ENCODE measurements at regions not wholly inside any gene's neighbourhood (a gene's known extent, or its start where the extent isn't known, plus 50 kb on each side); places are given as distances from the start of the nearest gene placed in this dataset.

- DNase-seq (ENCODE audit: low spot score), result no peak
- intact Hi-C loops (cut with DNase I), result no loop called here
These were observed 146.2 kb downstream of the TBXT start for GRCh38 chr6:166021429-166021828.

DNA sequence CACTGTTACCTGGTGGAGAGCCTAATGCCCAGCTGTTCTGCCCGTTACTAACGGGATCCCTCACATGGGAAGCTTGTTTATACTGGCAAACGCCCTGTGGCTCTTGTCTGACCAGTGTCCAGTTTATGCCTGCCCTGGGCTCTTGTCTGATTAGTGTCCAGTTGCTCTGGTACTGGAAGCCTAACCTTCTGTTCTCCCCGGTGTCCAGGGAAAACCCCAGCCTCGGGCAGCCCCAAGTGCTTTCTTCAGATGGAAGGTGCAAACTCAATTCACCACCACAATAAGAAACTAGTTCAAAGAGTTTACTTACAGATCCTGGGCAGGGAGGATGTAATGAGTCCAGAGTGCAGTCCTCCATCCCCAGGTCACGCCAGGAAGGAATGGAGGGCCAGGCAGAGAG, 148.4 kb downstream of the TBXT start:
- intact Hi-C loops (cut with DNase I), result no loop called here
- DNase-seq (ENCODE audit: low spot score), result peak; percentile 30

DNA sequence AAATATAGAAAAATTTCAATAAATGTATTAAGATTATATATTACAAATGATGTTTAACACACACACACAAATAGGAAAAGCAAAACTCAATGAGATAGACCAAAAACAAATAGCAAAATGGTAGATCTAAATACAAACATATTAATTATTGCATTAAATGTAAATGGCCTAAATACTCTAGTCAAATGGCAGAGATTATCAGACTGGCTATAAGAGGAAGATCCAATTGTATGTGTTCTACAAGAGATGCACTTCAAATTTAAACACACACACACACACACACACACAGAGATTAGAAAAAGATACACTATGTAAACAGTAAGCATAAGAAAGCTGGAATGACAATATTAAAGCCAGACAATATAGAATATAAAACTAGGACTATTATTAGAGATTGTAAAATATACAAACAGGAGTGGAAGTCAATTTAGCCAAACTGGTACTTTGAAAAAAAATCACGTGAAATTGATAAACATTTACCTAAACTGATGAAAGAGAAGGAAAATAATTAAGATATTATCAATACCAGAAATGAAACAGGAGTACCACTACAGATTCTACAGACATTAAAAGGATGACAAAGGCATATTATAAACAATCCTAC, 150.5 kb downstream of the TBXT start:
- DNase-seq (ENCODE audit: low spot score), result no peak
- intact Hi-C loops (cut with DNase I), result no loop called here

DNA sequence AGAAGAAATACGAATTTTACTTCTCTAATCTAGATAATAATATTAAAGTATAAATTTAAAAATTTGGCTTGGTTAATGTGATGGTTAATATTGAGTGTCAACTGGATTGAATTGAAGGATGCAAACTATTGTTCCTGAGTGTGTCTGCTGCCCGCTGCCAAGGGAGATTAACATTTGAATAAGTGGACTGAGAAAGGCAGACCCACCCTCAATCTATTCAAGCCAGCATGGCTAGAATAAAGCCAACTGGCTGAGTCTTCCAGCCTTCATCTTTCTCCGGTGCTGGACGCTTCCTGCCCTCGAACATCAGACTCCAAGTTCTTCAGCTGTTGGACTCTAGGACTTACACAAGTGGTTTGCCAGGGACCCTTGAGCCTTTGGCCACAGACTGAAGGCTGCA, 152.7 kb downstream of the TBXT start:
- intact Hi-C loops (cut with DNase I), result no loop called here
- DNase-seq (ENCODE audit: low spot score), result no peak

- intact Hi-C loops (cut with DNase I), result no loop called here
- peak; percentile 55 for DNase-seq (ENCODE audit: low spot score)
These were observed 157.3 kb downstream of the TBXT start for GRCh38 chr6:166010136-166010960.

DNA sequence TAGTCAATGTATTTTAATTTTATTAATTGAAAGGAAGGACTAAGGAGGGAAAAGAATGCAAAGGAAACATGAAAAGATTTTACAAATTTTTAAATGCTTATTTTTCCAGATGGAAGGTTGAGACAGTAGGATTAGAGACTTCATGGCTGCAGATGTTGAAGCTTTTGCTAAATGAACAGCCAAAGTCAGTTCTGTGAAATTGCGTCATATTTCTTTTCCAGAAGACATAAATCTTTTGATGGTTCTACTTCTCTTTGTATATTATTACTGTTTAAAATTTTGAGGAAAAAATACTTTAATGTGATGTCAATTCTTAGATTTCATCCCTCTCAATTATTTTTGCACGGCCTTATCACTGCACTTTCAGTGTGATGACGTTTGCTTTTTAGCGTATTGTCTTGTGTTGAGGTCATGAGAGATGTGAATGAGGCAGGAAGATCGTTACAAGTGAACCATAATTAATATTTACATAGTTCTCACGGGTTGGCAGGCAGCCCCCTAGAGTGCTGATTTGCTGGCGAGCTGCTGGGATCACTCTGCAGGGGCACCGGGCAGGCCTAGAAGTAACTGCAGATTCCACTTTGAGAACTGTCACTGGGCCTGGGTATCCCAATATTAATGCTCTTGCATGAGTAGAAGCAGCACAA, 158.1 kb downstream of the TBXT start:
- intact Hi-C loops (cut with DNase I), result no loop called here
- DNase-seq (ENCODE audit: low spot score), result no peak

DNA sequence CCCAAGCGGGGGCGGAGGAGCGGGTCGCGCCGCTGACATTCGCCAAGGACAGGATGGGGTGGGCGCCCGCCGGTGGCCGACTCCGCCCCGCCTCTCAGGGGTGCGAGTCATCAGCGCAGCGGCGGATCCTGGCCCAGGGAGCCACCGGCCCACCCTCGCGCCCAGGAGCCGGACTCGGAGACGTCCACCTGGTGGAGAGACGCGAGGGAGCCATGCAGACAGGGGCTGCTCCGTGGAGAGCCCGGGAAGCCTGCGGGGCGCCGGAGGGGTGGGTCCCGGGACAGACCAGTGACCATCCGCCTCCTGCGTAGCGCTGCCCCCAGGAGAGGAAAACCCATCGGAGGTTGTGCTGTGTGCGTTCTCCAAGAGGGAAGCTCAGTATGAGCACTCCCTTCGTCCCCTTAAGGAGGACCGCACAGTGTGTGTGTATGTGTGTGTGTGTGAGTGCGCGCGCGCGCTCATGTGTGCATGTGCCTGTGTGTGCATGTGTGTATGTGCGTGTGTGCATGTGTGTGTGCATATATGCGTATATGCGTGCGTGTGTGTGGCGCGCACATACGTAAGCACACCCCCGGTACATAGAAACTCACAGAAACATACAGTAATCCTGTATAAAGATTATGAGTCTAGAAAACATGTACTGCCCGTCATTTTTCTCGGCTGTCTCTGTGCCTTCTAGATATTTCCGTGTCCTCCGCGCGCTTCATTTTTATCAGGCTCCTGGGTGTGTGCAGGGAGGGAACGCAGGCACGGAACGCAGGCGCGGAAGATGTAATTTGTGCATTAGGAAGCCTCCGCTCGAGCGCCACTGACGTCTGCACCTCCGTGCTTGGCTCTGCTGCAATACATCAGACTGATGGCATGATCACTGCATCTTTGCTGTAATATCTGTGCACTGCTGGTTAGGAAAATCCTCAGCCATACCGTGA, 158.9 kb downstream of the TBXT start:
- DNase-seq (ENCODE audit: low spot score), result no peak
- intact Hi-C loops (cut with DNase I), result no loop called here

DNA sequence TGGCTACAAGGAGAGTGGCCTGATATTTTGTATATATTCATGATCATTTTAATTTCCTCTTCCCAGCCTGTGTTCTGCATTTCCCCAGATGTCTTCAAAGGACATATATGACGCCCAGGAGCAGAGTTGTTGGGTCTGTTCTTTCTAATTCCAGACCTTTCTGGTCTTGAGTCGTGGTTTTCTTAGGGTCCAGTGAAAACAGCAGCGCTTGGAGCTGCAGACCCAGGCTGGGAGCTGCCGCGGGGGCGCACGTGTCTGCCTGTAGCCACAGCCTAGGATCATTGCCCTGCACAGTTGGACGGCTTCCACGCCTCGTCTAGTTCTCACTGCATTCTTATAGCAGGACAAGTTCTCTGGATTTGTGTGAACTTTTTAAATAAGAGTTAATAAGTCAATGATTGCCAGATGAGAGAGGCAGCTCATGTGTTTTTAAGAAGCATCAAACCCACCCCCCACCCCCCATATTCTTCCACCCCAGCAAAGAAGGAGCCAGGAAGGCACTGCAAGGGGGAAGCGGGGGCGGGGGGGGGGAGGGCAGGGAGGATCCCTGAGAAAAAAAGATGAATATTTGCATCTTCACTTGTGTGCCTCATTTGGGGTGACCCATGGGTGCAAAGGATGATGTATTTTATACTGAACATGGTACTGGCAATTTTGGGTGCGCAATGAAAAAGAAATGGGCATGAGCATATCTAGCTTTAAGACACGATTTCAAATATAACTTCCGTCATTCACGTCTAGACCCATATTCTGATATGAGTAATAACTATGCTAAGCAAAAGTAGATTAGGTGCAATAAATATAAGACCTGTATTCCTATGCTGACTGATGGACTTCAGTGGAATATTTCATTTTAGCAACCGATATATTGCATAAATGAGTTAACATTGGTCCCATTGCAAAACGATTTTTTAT, 160.0 kb downstream of the TBXT start:
- intact Hi-C loops (cut with DNase I), result no loop called here
- peak; percentile 86 for DNase-seq (ENCODE audit: low spot score)

DNA sequence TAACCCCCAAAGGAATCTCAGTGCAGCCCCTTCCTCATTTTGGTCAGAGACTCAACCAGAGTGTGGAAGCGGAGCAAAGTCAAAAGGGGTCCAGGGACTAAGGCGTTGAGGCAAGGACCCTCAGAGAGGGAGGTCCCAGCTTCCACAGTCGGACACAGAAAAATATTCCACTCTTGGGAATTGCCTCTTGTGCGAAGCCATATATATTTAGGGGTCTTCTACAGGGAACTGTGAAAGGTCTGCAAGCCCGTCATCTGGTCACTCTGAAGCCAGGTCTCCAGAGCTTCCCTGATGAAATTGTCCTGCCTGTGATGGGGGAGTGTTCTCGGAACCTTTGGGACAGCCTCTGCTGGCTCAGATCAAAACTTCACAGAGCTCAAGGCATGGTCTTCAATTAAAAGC, 160.8 kb downstream of the TBXT start:
- DNase-seq (ENCODE audit: low spot score), result no peak
- intact Hi-C loops (cut with DNase I), result no loop called here

- peak; percentile 88 for DNase-seq (ENCODE audit: low spot score)
- intact Hi-C loops (cut with DNase I), result no loop called here
These were observed 161.4 kb downstream of the TBXT start for GRCh38 chr6:166005944-166006899.

- intact Hi-C loops (cut with DNase I), result no loop called here
These were observed 162.2 kb downstream of the TBXT start for GRCh38 chr6:166005401-166005943.

GRCh38 chr6:166004876-166005275, 162.8 kb downstream of the TBXT start:
- intact Hi-C loops (cut with DNase I), result no loop called here
- DNase-seq (ENCODE audit: low spot score), result no peak

More at GRCh38 chr6:166005401-166005943, 162.2 kb downstream of the TBXT start:
- DNase-seq (ENCODE audit: low spot score), result peak; percentile 89

- DNase-seq (ENCODE audit: low spot score), result no peak
- intact Hi-C loops (cut with DNase I), result no loop called here
These were observed 163.2 kb downstream of the TBXT start for GRCh38 chr6:166004471-166004870.

DNA sequence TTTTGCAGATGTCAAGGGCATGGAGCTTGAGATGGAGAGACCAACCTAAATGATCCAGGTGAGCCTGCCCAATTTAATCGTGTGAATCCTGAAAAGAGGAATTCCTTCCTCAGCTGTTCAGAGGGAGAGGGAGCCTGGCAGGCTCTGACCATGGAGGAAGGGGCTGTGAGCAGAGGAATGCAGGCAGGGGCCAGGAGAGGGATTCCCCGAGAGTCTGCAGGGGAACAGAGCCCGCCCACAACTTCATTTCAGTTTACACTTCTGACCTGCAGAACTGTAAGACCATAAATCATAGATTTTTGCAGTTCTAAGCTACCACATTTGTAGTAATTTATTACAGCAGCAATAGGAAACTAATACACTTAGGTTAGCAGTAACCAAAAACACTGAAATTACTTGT, 164.1 kb downstream of the TBXT start:
- intact Hi-C loops (cut with DNase I), result no loop called here
- DNase-seq (ENCODE audit: low spot score), result no peak

DNA sequence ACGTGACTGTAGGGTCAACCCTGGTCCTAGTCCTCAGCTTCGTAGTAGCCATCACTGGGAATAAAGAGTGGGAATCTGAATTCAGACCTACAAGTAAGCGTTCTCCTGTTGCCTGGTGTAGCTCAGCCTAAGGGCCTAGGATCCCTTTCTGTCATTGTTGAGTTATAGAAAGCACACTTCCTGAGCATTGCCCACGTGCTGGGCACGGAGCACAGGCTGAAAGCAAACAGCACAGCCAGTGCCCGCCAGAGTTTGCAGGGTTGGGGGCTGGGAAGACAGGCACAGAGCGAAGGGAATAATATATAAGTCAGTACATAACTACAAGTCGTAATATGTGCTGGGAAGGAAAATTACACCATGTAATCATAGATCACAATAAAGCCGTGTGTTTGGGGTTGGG, 166.3 kb downstream of the TBXT start:
- intact Hi-C loops (cut with DNase I), result no loop called here
- no peak for DNase-seq (ENCODE audit: low spot score)

- intact Hi-C loops (cut with DNase I), result no loop called here
- DNase-seq (ENCODE audit: low spot score), result no peak
These were observed 168.4 kb downstream of the TBXT start for GRCh38 chr6:165999279-165999678.

DNA sequence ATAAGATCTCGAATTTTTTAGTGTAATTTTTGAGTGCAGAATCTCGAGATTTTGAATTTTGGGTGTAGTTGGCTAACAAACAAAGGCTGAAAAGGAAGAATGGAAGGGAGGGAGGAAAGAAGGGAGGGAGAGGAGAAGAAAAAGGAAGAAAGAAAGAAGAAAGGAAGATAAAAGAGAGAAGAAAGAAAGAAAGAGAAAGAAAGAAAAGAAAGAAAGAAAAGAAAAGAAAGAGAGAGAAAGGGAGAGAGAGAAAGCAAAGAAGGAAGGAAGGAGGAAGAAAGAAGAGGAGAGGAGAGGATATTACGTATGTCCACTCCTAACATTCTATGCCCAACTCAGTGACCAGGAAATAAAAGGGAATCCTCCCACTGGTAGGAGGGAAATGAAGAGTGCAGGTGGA, 169.6 kb downstream of the TBXT start:
- intact Hi-C loops (cut with DNase I), result no loop called here
- no peak for DNase-seq (ENCODE audit: low spot score)
